Endothelial cell of umbilical vein (primary cell): ENCODE measurements at regions not wholly inside any gene's neighbourhood (a gene's known extent, or its start where the extent isn't known, plus 50 kb on each side); places are given as distances from the start of the nearest gene placed in this dataset.

Experiments
- BruUV-seq: library from RNA; stranded (reverse); fragments of 400-500 nt; replicated peaks from 2 replicates; lab custom pipeline; 2021; lab: Mats Ljungman, UMichigan
- CTCF ChIA-PET: fragments of 300-600, 350-600 bp; sonication (Branson Sonifier 250); formaldehyde crosslinking; loops from one replicate; lab custom pipeline; 2021; ENCODE audit warnings: antibody characterized with exemption, inconsistent platforms; lab: Charles Lee
- POLR2A ChIA-PET: fragments of 300-600, 350-600 bp; sonication (Branson Sonifier 250); formaldehyde crosslinking; loops from one replicate; lab custom pipeline; 2021; ENCODE audit warnings: antibody characterized with exemption, inconsistent platforms; lab: Charles Lee
- DNase-seq: peaks from one replicate; pipeline ENCODE4 v3.0.0-alpha.2; 2011; ENCODE audit warnings: low read depth, low spot score
- FAIRE-seq: peaks from 2 replicates; lab custom pipeline; 2011; peaks lifted over from hg19 to GRCh38; lab: Jason Lieb, UNC
- H2AFZ ChIP-seq: 2 replicates; pipeline ENCODE4 v1.6.0; 2012; ENCODE audit warnings: low read depth, low read length, control low read depth, inconsistent platforms
- H3K27ac ChIP-seq: 2 replicates; pipeline ENCODE4 v1.5.1; 2011; ENCODE audit warnings: low read depth, mild to moderate bottlenecking, control low read depth, low read length, moderate library complexity; ENCODE audit not compliant: insufficient read depth
- H3K27me3 ChIP-seq, 2 experiments: 2 replicates each; pipeline versions ENCODE4 v1.6.0 to v1.6.1; 2011; ENCODE audit warnings: low read length in 2 of 2, mixed read lengths in 1 of 2; ENCODE audit not compliant: control insufficient read depth in 2 of 2, insufficient read depth in 2 of 2
- H3K36me3 ChIP-seq, 2 experiments: 2 replicates in 1 of 2; 3 replicates in 1 of 2; pipeline ENCODE4 v1.5.1; 2011; ENCODE audit warnings: low read length in 2 of 2, mild to moderate bottlenecking in 1 of 2, moderate library complexity in 1 of 2; ENCODE audit not compliant: control insufficient read depth in 2 of 2, insufficient read depth in 2 of 2; ENCODE audit errors: extremely low read depth in 1 of 2
- H3K4me1 ChIP-seq: 3 replicates; pipeline ENCODE4 v1.5.1; 2011; ENCODE audit warnings: mild to moderate bottlenecking, low read length; ENCODE audit not compliant: control insufficient read depth, insufficient read depth; ENCODE audit errors: extremely low read depth
- H3K4me2 ChIP-seq: 2 replicates; pipeline ENCODE4 v1.6.1; 2011; ENCODE audit warnings: low read length, control low read depth, mixed read lengths; ENCODE audit not compliant: insufficient read depth
- H3K4me3 ChIP-seq, 3 experiments: fragments of 200-600 bp in 1 of 3; sonication (generic), shearing (Covaris generic) in 1 of 3; replicated peaks in 1 of 3; 2 replicates each; pipeline ENCODE4 v1.5.1; 2011 to 2016; ENCODE audit warnings: control low read depth in 3 of 3, low read length in 3 of 3, mild to moderate bottlenecking in 2 of 3, inconsistent platforms in 1 of 3, low read depth in 1 of 3, moderate library complexity in 1 of 3; ENCODE audit not compliant: insufficient read depth in 1 of 3
- H3K79me2 ChIP-seq: 2 replicates; pipeline ENCODE4 v1.6.0; 2012; ENCODE audit warnings: low read length, inconsistent platforms; ENCODE audit not compliant: control insufficient read depth, insufficient read depth
- H3K9ac ChIP-seq: replicated peaks from 2 replicates; pipeline ENCODE3; 2011; ENCODE audit warnings: low read length, control low read depth; ENCODE audit not compliant: insufficient read depth; ENCODE audit errors: extremely low read depth
- H3K9me1 ChIP-seq: replicated peaks from 3 replicates; pipeline ENCODE4 v1.6.0; 2011; ENCODE audit warnings: mild to moderate bottlenecking, low read length; ENCODE audit not compliant: control insufficient read depth, insufficient read depth; ENCODE audit errors: extremely low read depth
- H3K9me3 ChIP-seq: replicated peaks from 2 replicates; pipeline ENCODE4 v1.5.1; 2012; ENCODE audit warnings: low read length, inconsistent platforms; ENCODE audit not compliant: control insufficient read depth, insufficient read depth
- H4K20me1 ChIP-seq: replicated peaks from 2 replicates; pipeline ENCODE3; 2011; ENCODE audit warnings: mild to moderate bottlenecking, low read length; ENCODE audit not compliant: control insufficient read depth, insufficient read depth; ENCODE audit errors: extremely low read depth
- EZH2 ChIP-seq: IDR thresholded peaks from 2 replicates; pipeline ENCODE4 v1.6.1; 2012; ENCODE audit warnings: borderline replicate concordance, low read depth, mild to moderate bottlenecking, moderate library complexity, low read length, inconsistent platforms; ENCODE audit not compliant: severe bottlenecking
- FOS ChIP-seq: IDR thresholded peaks from 2 replicates; pipeline ENCODE4 v1.6.1; 2011; ENCODE audit warnings: mild to moderate bottlenecking, low read length, moderate library complexity, borderline replicate concordance; ENCODE audit not compliant: insufficient read depth
- GATA2 ChIP-seq: IDR thresholded peaks from 2 replicates; pipeline ENCODE4 v1.7.0; 2011; ENCODE audit warnings: low read depth, mild to moderate bottlenecking, moderate library complexity, mixed read lengths, low read length; ENCODE audit not compliant: insufficient read length, insufficient read depth
- JUN ChIP-seq: IDR thresholded peaks from 2 replicates; pipeline ENCODE4 v1.6.1; 2011; ENCODE audit warnings: borderline replicate concordance, low read depth; ENCODE audit not compliant: insufficient read length, insufficient read depth
- MYC ChIP-seq: IDR thresholded peaks from one replicate; pipeline ENCODE4 v1.6.1; 2011; ENCODE audit warnings: mild to moderate bottlenecking, low read depth, low read length
- POLR2A ChIP-seq: IDR thresholded peaks from 2 replicates; pipeline ENCODE4 v1.6.1; 2012; ENCODE audit warnings: low read depth, mild to moderate bottlenecking, control low read depth, low read length
- POLR2AphosphoS5 ChIP-seq: IDR thresholded peaks from 2 replicates; pipeline ENCODE4 v1.6.1; 2012; ENCODE audit warnings: low read depth, mild to moderate bottlenecking, control low read depth, low read length, moderate library complexity; ENCODE audit not compliant: insufficient read depth
- dilution Hi-C: fragments of 300-500 bp; cut with MboI; formaldehyde crosslinking; loops from one replicate; pipeline ENCODE4 v1.15.0; 2019; ENCODE audit warnings: low sequenced_read_pairs; ENCODE audit not compliant: extremely low pct_ligation_motif_present
- intact Hi-C: fragments of 100-400 bp; cut with micrococcal nuclease; formaldehyde crosslinking; loops from one replicate; pipeline ENCODE4 v1.10.0; 2022
- TF ChIP-seq, protein P1 (sequence below), 2 donors: IDR thresholded peaks; 1 replicate in 1 of 2; 2 replicates in 1 of 2; pipeline ENCODE4 v1.5.1; 2011; ENCODE audit warnings: low read length in 2 of 2, mild to moderate bottlenecking in 2 of 2, moderate library complexity in 2 of 2, control low read depth in 1 of 2, inconsistent platforms in 1 of 2, low read depth in 1 of 2; ENCODE audit not compliant: insufficient read depth in 1 of 2; ENCODE audit errors: extremely low read depth in 1 of 2
- TF ChIP-seq, protein P2 (sequence below): IDR thresholded peaks from 2 replicates; pipeline ENCODE4 v1.6.1; 2011; ENCODE audit not compliant: insufficient read depth, insufficient read length

DNA sequence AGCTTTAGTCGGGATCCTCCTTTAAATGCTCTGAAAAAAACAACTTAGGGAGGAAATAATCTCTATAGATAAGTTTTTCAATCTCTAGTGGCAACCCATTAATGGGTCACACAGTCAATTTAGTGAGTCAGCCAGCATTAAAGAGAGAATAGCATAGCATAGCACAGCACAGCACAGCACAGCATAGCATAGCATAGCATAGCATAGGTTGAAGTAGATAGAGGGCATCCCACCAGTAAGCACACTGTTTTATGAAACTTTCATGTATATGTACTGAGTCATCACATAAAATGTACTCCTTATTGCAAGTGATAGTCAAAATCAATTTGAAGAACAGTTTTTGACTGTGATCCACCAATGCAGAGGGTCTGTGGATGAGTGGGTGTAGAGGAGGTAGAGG lies 522.9 kb downstream of the CCDC171 start:
- intact Hi-C loops (no loop called here), dilution Hi-C loops (no loop called here)
- Histone ChIP-seq H3K27me3 (peaks cover 0 to 2% of the 10 kb centered on the region in 2 experiments), H3K4me3 (no peak overlapping the region), H3K27ac (no peak overlapping the region), H2AFZ (no peak overlapping the region), H4K20me1 (no peaks in the 10 kb centered on the region), H3K4me2 (no peak overlapping the region), H3K9me3 (no peaks in the 10 kb centered on the region), H3K4me1 (no peaks in the 10 kb centered on the region), H3K79me2 (no peaks in the 10 kb centered on the region), H3K36me3 (no peaks in the 10 kb centered on the region), H3K9ac (no peak overlapping the region), H3K9me1 (no peaks in the 10 kb centered on the region)
- CTCF ChIA-PET, result no interaction called here
- POLR2A ChIA-PET, result no interaction called here
- no peak for TF ChIP-seq POLR2AphosphoS5
- no peak for TF ChIP-seq JUN
- TF ChIP-seq MYC, result no peak
- TF ChIP-seq, protein P1, sequence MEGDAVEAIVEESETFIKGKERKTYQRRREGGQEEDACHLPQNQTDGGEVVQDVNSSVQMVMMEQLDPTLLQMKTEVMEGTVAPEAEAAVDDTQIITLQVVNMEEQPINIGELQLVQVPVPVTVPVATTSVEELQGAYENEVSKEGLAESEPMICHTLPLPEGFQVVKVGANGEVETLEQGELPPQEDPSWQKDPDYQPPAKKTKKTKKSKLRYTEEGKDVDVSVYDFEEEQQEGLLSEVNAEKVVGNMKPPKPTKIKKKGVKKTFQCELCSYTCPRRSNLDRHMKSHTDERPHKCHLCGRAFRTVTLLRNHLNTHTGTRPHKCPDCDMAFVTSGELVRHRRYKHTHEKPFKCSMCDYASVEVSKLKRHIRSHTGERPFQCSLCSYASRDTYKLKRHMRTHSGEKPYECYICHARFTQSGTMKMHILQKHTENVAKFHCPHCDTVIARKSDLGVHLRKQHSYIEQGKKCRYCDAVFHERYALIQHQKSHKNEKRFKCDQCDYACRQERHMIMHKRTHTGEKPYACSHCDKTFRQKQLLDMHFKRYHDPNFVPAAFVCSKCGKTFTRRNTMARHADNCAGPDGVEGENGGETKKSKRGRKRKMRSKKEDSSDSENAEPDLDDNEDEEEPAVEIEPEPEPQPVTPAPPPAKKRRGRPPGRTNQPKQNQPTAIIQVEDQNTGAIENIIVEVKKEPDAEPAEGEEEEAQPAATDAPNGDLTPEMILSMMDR (IDR thresholded peaks at IDR 0.05; ENCODE audit: extremely low read depth in 1 of 2, insufficient read depth in 1 of 2, low read depth in 1 of 2, low read length in 2 of 2), result no peak
- no peak for TF ChIP-seq GATA2
- TF ChIP-seq EZH2, result no peak
- TF ChIP-seq FOS, result no peak
- TF ChIP-seq, protein P2, sequence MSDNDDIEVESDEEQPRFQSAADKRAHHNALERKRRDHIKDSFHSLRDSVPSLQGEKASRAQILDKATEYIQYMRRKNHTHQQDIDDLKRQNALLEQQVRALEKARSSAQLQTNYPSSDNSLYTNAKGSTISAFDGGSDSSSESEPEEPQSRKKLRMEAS, result no peak
- no peak for TF ChIP-seq POLR2A
- DNase-seq, result no peak
- FAIRE-seq, result no peak
- no TSS peak for BruUV-seq
